Breast epithelium (tissue), 3 donors: ENCODE measurements at regions not wholly inside any gene's neighbourhood (a gene's known extent, or its start where the extent isn't known, plus 50 kb on each side); places are given as distances from the start of the nearest gene placed in this dataset.

ENCODE experiments used
- POLR2A ChIP-seq: fragments of 450-650 bp; IDR thresholded peaks from one replicate; pipeline ENCODE4 v1.6.1; 2016; ENCODE audit warnings: antibody characterized with exemption, mild to moderate bottlenecking, moderate library complexity
- TF ChIP-seq, protein P1 (sequence below), 3 donors: fragments of 450-650 bp; IDR thresholded peaks; one replicate each; pipeline ENCODE4 v1.5.1; 2016 to 2017; ENCODE audit warnings: antibody characterized with exemption in 3 of 3, mild to moderate bottlenecking in 3 of 3, moderate library complexity in 3 of 3

DNA sequence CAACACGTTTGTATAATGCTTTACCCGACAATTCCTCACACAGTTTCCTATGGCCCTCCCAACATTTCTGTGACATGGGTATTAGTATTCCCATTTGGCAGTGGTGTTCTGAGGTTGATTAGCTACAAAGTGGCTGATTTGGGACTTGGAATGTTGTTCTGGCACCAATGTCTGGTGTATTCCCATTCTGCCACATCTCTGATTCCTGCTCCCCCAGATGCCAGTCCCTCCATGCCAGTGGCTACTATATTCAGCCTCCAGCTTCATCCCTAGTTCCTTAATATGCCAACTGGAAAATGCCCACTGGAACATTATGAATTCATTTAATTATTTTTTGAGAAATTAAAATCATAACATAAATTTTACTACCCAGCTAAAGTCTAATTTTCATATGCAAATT is 60.6 kb upstream of the NBEA start:
- no peak for TF ChIP-seq POLR2A
- TF ChIP-seq, protein P1, sequence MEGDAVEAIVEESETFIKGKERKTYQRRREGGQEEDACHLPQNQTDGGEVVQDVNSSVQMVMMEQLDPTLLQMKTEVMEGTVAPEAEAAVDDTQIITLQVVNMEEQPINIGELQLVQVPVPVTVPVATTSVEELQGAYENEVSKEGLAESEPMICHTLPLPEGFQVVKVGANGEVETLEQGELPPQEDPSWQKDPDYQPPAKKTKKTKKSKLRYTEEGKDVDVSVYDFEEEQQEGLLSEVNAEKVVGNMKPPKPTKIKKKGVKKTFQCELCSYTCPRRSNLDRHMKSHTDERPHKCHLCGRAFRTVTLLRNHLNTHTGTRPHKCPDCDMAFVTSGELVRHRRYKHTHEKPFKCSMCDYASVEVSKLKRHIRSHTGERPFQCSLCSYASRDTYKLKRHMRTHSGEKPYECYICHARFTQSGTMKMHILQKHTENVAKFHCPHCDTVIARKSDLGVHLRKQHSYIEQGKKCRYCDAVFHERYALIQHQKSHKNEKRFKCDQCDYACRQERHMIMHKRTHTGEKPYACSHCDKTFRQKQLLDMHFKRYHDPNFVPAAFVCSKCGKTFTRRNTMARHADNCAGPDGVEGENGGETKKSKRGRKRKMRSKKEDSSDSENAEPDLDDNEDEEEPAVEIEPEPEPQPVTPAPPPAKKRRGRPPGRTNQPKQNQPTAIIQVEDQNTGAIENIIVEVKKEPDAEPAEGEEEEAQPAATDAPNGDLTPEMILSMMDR (IDR thresholded peaks at IDR 0.05): no peak
